Testis (tissue), 2 donors: ENCODE measurements at regions not wholly inside any gene's neighbourhood (a gene's known extent, or its start where the extent isn't known, plus 50 kb on each side); places are given as distances from the start of the nearest gene placed in this dataset.
"Not testable (repeated sequence)": the region's sequence is repeated elsewhere in the genome, so short reads cannot be mapped to it uniquely, and the experiment has no call there.

ENCODE experiments used
- DNase-seq: peaks from one replicate; pipeline ENCODE4 v3.0.0-alpha.2; 2019
- H3K27ac ChIP-seq, 2 donors: fragments of 200-600 bp; sonication (generic); one replicate each; pipeline ENCODE4 v1.5.1; 2019
- H3K27me3 ChIP-seq: fragments of 200-600 bp; sonication (generic); one replicate; pipeline ENCODE4 v1.5.1; 2019
- H3K36me3 ChIP-seq: fragments of 200-600 bp; sonication (generic); one replicate; pipeline ENCODE4 v1.5.1; 2017; ENCODE audit warnings: low read depth; ENCODE audit errors: missing control alignments
- H3K4me1 ChIP-seq: fragments of 200-600 bp; sonication (generic); one replicate; pipeline ENCODE4 v1.5.1; 2019
- H3K4me3 ChIP-seq, 2 donors: fragments of 200-600 bp; sonication (generic); one replicate each; pipeline ENCODE4 v1.5.1; 2017 to 2019
- H3K9me3 ChIP-seq: fragments of 200-600 bp; sonication (generic); one replicate; pipeline ENCODE4 v1.5.1; 2017
- POLR2A ChIP-seq: fragments of 450-650 bp; IDR thresholded peaks from one replicate; pipeline ENCODE4 v1.6.1; 2017; ENCODE audit warnings: antibody characterized with exemption, mild to moderate bottlenecking, moderate library complexity
- WGBS, 2 donors: methylation state at CpG; one replicate each; pipeline ENCODE4 v1.1.5; 2018; 5-methylcytosine and 5-hydroxymethylcytosine counted together
- intact Hi-C: fragments of 100-400 bp; cut with DNase I; formaldehyde crosslinking; loops from one replicate; pipeline ENCODE4 v1.15.1; 2023; ENCODE audit warnings: low total_unique reads
- TF ChIP-seq, protein P1 (sequence below), 3 experiments: fragments of 450-650 bp in 2 of 3; fragments of 200-600 bp in 1 of 3; sonication (generic) in 1 of 3; IDR thresholded peaks; one replicate each; pipeline ENCODE4 v1.5.1; 2016 to 2019; ENCODE audit warnings: antibody characterized with exemption in 3 of 3, mild to moderate bottlenecking in 2 of 3, moderate library complexity in 1 of 3

GRCh38 chr1:221867003-221867402, 125.1 kb upstream of the DUSP10 start:
- Histone ChIP-seq H3K9me3 (no peaks in the 10 kb centered on the region), H3K36me3 (no peaks in the 10 kb centered on the region), H3K4me3 (no peak overlapping the region), H3K27me3 (no peaks in the 10 kb centered on the region), H3K4me1 (no peaks in the 10 kb centered on the region), H3K27ac (no peak overlapping the region)
- intact Hi-C loops = no loop called here
- 79 to 83% methylated on average over 1 of the region's 1 CpG for WGBS, 2 donors
- no peak for DNase-seq
- no peak for TF ChIP-seq POLR2A
- TF ChIP-seq, protein P1, sequence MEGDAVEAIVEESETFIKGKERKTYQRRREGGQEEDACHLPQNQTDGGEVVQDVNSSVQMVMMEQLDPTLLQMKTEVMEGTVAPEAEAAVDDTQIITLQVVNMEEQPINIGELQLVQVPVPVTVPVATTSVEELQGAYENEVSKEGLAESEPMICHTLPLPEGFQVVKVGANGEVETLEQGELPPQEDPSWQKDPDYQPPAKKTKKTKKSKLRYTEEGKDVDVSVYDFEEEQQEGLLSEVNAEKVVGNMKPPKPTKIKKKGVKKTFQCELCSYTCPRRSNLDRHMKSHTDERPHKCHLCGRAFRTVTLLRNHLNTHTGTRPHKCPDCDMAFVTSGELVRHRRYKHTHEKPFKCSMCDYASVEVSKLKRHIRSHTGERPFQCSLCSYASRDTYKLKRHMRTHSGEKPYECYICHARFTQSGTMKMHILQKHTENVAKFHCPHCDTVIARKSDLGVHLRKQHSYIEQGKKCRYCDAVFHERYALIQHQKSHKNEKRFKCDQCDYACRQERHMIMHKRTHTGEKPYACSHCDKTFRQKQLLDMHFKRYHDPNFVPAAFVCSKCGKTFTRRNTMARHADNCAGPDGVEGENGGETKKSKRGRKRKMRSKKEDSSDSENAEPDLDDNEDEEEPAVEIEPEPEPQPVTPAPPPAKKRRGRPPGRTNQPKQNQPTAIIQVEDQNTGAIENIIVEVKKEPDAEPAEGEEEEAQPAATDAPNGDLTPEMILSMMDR (IDR thresholded peaks at IDR 0.05) = no peak

GRCh38 chr1:221865808-221866207, 123.9 kb upstream of the DUSP10 start:
- Histone ChIP-seq H3K27ac (no peak overlapping the region), H3K4me1 (no peaks in the 10 kb centered on the region), H3K9me3 (no peaks in the 10 kb centered on the region), H3K4me3 (no peak overlapping the region), H3K27me3 (no peaks in the 10 kb centered on the region), H3K36me3 (no peaks in the 10 kb centered on the region)
- intact Hi-C loops = no loop called here
- DNase-seq = no peak
- no peak for TF ChIP-seq POLR2A
- TF ChIP-seq, protein P1 (IDR thresholded peaks at IDR 0.05) = no peak
- WGBS, 2 donors = 92 to 100% methylated on average over 3 to 4 of the region's 4 CpGs

GRCh38 chr1:221863635-221864034, 121.7 kb upstream of the DUSP10 start:
- Histone ChIP-seq H3K27ac (no peak overlapping the region), H3K9me3 (no peaks in the 10 kb centered on the region), H3K27me3 (no peaks in the 10 kb centered on the region), H3K4me3 (no peak overlapping the region), H3K4me1 (no peaks in the 10 kb centered on the region), H3K36me3 (no peaks in the 10 kb centered on the region)
- no peak for DNase-seq
- 92 to 93% methylated on average over 3 of the region's 3 CpGs for WGBS, 2 donors
- intact Hi-C loops = no loop called here
- TF ChIP-seq POLR2A = no peak
- TF ChIP-seq, protein P1 (IDR thresholded peaks at IDR 0.05) = no peak

- Histone ChIP-seq H3K36me3 (no peaks in the 10 kb centered on the region), H3K4me3 (no peak overlapping the region), H3K4me1 (no peaks in the 10 kb centered on the region), H3K27ac (no peak overlapping the region), H3K27me3 (no peaks in the 10 kb centered on the region), H3K9me3 (no peaks in the 10 kb centered on the region)
- intact Hi-C loops = no loop called here
- TF ChIP-seq POLR2A = no peak
- TF ChIP-seq, protein P1 (IDR thresholded peaks at IDR 0.05) = no peak
- no peak for DNase-seq
- WGBS, 2 donors = 87 to 100% methylated on average over 3 of the region's 3 CpGs
Observed at GRCh38 chr1:221862971-221863370, 121.1 kb upstream of the DUSP10 start.

DNA sequence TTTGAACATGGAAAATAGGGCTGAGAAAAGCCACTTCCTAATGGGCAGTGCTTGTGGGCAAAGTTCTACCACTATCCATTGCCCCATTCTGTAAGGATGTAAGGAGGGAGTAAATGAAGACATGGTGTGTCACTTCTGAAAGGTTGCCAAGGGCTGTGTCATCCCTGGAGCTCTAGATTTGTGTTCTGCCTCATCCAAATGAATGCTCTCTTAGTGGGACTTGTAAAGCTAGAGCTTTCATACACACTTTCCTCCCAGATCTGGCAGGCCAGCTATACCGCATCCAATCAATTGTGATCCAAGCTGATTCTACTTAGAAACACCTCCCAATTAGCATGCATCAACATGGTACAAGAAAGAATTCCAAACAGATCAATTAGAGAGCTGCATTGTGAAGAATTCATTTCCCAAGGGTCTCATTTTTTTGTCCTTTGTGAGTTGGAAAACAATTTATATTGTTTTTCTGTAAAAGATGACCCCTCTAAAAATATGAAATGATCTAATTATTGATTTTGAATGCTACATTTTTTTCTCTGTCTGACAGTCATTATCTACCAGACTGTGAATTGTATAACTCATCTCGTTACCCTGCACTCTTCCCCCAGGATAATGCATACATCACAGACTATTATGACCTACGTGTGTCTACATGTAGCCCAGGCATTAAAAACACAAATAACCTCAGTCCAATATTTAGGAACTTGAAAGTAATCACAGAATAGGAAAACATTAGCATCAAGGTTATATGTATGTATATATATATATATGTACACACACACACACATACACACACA, 117.1 kb upstream of the DUSP10 start:
- Histone ChIP-seq H3K4me1 (no peaks in the 10 kb centered on the region), H3K36me3 (no peaks in the 10 kb centered on the region), H3K9me3 (no peaks in the 10 kb centered on the region), H3K27me3 (no peaks in the 10 kb centered on the region), H3K27ac (no peak overlapping the region), H3K4me3 (no peak overlapping the region)
- no peak for DNase-seq
- intact Hi-C loops = no loop called here
- WGBS, 2 donors = 91 to 94% methylated on average over 3 of the region's 3 CpGs
- TF ChIP-seq POLR2A = no peak
- TF ChIP-seq, protein P1 (IDR thresholded peaks at IDR 0.05) = no peak

GRCh38 chr1:221857094-221857444, 115.2 kb upstream of the DUSP10 start:
- H3K4me1 ChIP-seq, H3K27ac ChIP-seq, H3K27me3 ChIP-seq, H3K36me3 ChIP-seq, H3K9me3 ChIP-seq, DNase-seq, intact Hi-C loops, H3K4me3 ChIP-seq: not testable (repeated sequence)
- 66 to 82% methylated on average over 3 to 4 of the region's 4 CpGs for WGBS, 2 donors
